ENCODE measurements at regions not wholly inside any gene's neighbourhood (a gene's known extent, or its start where the extent isn't known, plus 50 kb on each side); places are given as distances from the start of the nearest gene placed in this dataset.

- no peak for DNase-seq
- intact Hi-C loops (cut with micrococcal nuclease) = no loop called here
These were observed 289.7 kb downstream of the FOXL1 start for GRCh38 chr16:86868070-86868469.

GRCh38 chr16:86868786-86869185, 290.4 kb downstream of the FOXL1 start:
- intact Hi-C loops (cut with micrococcal nuclease) = no loop called here
- DNase-seq (no peak), ATAC-seq (no peak)

More at GRCh38 chr16:86868070-86868469, 289.7 kb downstream of the FOXL1 start:
- no peak for ATAC-seq

- intact Hi-C loops (cut with micrococcal nuclease) = no loop called here
- DNase-seq (no peak), ATAC-seq (no peak)
These were observed 291.1 kb downstream of the FOXL1 start for GRCh38 chr16:86869288-86870022.

- DNase-seq (no peak), ATAC-seq (no peak)
- intact Hi-C loops (cut with micrococcal nuclease) = no loop called here
These were observed 292.0 kb downstream of the FOXL1 start for GRCh38 chr16:86870380-86870779.

GRCh38 chr16:86872131-86872530, 293.8 kb downstream of the FOXL1 start:
- ATAC-seq = no peak
- no peak for DNase-seq
- intact Hi-C loops (cut with micrococcal nuclease) = no loop called here

GRCh38 chr16:86872833-86873232, 294.5 kb downstream of the FOXL1 start:
- intact Hi-C loops (cut with micrococcal nuclease) = no loop called here
- ATAC-seq (no peak), DNase-seq (no peak)

GRCh38 chr16:86874141-86874540, 295.8 kb downstream of the FOXL1 start:
- intact Hi-C loops (cut with micrococcal nuclease) = no loop called here
- ATAC-seq (no peak), DNase-seq (no peak)

GRCh38 chr16:86876499-86876898, 298.1 kb downstream of the FOXL1 start:
- ATAC-seq = no peak
- no peak for DNase-seq
- intact Hi-C loops (cut with micrococcal nuclease) = no loop called here

- ATAC-seq = no peak
- DNase-seq = no peak
- intact Hi-C loops (cut with micrococcal nuclease) = no loop called here
These were observed 298.8 kb downstream of the FOXL1 start for GRCh38 chr16:86877108-86877507.

- DNase-seq = no peak
- intact Hi-C loops (cut with micrococcal nuclease) = no loop called here
- no peak for ATAC-seq
These were observed 299.5 kb downstream of the FOXL1 start for GRCh38 chr16:86877835-86878234.

- intact Hi-C loops (cut with micrococcal nuclease) = no loop called here
- ATAC-seq = no peak
- DNase-seq = no peak
These were observed 300.1 kb downstream of the FOXL1 start for GRCh38 chr16:86878236-86879080.

- no peak for DNase-seq
- intact Hi-C loops (cut with micrococcal nuclease) = no loop called here
- ATAC-seq = no peak
These were observed 300.9 kb downstream of the FOXL1 start for GRCh38 chr16:86879268-86879667.

GRCh38 chr16:86880316-86881117, 302.2 kb downstream of the FOXL1 start:
- intact Hi-C loops (cut with micrococcal nuclease) = no loop called here
- ATAC-seq = no peak
- DNase-seq = no peak

GRCh38 chr16:86881118-86881510, 302.8 kb downstream of the FOXL1 start:
- DNase-seq = no peak
- no peak for ATAC-seq
- intact Hi-C loops (cut with micrococcal nuclease) = no loop called here

GRCh38 chr16:86881861-86882273, 303.5 kb downstream of the FOXL1 start:
- intact Hi-C loops (cut with micrococcal nuclease) = no loop called here
- DNase-seq = no peak
- no peak for ATAC-seq

GRCh38 chr16:86882586-86883280, 304.4 kb downstream of the FOXL1 start:
- intact Hi-C loops (cut with micrococcal nuclease) = no loop called here
- peak; percentile 89 for ATAC-seq
- peak; percentile 73 for DNase-seq

GRCh38 chr16:86883583-86884389, 305.4 kb downstream of the FOXL1 start:
- no peak for ATAC-seq
- intact Hi-C loops (cut with micrococcal nuclease) = no loop called here

GRCh38 chr16:86884390-86884650, 306.0 kb downstream of the FOXL1 start:
- no peak for DNase-seq
- no peak for ATAC-seq
- intact Hi-C loops (cut with micrococcal nuclease) = no loop called here

More at GRCh38 chr16:86883583-86884389, 305.4 kb downstream of the FOXL1 start:
- DNase-seq = no peak

- intact Hi-C loops (cut with micrococcal nuclease) = no loop called here
- no peak for ATAC-seq
- DNase-seq = no peak
These were observed 306.8 kb downstream of the FOXL1 start for GRCh38 chr16:86885139-86885538.

Measured in left ventricle myocardium superior (tissue), 1 donor.